ENCODE measurements at regions not wholly inside any gene's neighbourhood (a gene's known extent, or its start where the extent isn't known, plus 50 kb on each side); places are given as distances from the start of the nearest gene placed in this dataset.

DNA sequence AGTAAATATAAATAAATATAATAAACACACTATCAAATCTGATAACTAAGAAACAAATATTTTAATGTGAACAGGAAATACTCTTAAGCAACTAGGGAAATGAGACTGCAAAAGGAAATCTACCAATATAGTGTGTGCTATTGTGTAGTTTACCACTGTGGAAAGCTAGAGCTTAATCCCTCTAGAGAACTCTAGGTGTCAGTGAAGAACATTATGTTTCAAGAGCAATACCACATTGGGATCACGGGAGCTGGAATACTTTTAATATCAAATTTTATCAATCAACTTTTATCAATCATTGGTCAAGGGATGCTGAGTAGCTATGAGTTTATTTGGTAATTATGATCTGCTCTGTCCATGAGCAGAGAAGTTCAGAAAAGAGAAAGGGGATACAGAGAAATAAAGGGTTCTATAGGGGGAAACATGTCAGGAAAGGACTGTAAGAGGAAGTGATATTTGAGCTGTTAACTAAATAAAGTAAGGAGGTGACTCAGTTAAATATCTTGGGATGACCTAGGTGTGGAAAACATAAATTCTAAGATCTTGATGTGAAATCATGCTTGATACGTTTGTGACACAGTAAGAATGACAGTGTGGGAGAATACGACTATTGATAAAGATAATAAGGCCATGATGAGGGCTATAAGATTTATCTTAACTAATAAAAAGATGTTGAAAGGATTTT lies 762.2 kb upstream of the ALCAM start:
- TF ChIP-seq, protein P1, sequence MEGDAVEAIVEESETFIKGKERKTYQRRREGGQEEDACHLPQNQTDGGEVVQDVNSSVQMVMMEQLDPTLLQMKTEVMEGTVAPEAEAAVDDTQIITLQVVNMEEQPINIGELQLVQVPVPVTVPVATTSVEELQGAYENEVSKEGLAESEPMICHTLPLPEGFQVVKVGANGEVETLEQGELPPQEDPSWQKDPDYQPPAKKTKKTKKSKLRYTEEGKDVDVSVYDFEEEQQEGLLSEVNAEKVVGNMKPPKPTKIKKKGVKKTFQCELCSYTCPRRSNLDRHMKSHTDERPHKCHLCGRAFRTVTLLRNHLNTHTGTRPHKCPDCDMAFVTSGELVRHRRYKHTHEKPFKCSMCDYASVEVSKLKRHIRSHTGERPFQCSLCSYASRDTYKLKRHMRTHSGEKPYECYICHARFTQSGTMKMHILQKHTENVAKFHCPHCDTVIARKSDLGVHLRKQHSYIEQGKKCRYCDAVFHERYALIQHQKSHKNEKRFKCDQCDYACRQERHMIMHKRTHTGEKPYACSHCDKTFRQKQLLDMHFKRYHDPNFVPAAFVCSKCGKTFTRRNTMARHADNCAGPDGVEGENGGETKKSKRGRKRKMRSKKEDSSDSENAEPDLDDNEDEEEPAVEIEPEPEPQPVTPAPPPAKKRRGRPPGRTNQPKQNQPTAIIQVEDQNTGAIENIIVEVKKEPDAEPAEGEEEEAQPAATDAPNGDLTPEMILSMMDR (IDR thresholded peaks at IDR 0.05; ENCODE audit: low read depth, low read length, missing control alignments): peak; percentile 16
- DNase-seq (ENCODE audit: extremely low read depth, low read depth): peak; percentile 3
- H3K4me3 ChIP-seq (replicated peaks; ENCODE audit: low read depth, low read length): no peak overlapping the region

DNA sequence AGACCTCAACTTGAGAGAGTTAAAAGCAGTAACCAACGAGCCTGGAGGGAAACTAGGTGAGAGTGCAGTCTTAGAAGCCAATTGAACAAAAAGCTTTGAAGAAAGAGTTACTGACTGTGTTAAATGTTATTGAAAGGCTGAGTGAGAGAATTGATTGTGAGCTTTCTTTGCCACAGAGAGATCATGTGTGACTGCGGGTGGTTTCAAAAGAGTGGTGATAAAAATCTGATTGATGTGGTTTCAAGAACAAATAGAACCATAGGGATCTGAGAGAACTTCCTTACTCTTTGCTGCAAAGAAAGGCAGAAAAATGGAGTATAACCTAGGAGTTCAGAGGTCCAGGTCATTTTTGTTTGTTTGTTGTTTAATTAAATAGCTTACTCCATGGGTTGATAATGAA lies 759.9 kb upstream of the ALCAM start:
- H3K4me3 ChIP-seq (replicated peaks; ENCODE audit: low read depth, low read length): no peak overlapping the region
- TF ChIP-seq, protein P1 (IDR thresholded peaks at IDR 0.05; ENCODE audit: low read depth, low read length, missing control alignments): no peak
- no peak for DNase-seq (ENCODE audit: extremely low read depth, low read depth)

DNA sequence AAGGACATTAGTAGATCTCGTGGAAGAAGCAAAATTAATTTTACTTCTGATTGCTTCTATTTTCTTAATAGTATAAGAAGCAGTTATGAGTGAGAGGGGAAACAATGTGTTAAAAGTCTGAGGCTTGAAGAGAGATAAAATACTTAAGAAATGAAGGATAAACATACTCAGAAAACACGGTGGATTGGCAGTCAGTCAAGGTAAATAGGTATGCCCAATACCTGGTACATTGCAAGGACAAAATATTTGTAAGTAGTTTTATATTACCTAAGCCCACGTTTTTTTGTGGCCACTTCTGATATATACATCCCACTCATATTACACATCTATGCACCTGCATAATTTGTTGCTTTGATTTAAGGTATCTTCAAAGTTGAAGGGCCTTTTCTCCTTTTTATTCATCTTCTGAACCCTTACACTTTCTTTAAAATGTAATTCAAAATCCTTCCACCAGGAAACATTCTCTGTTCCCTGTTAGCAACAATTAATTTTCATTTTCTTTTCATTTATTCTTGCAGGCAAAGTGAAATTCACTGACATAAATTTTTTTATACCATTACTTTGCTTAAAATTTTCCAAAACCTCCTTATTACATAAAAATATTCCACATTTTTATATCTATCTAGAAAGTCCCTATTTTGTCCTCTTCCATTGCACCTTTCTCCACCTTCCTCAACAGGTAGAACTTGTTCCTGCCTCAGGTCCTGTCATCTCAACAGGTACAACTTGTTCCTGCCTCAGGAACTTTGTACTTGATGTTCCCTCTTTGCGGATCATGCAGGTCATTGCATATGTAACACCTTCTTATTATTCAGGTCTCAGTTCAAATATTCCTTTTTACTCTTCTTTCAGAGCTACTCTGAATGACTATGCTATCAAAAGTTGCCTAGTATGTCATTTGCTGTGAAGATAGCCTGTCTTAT lies 755.7 kb upstream of the ALCAM start:
- TF ChIP-seq, protein P1 (IDR thresholded peaks at IDR 0.05; ENCODE audit: low read depth, low read length, missing control alignments): no peak

DNA sequence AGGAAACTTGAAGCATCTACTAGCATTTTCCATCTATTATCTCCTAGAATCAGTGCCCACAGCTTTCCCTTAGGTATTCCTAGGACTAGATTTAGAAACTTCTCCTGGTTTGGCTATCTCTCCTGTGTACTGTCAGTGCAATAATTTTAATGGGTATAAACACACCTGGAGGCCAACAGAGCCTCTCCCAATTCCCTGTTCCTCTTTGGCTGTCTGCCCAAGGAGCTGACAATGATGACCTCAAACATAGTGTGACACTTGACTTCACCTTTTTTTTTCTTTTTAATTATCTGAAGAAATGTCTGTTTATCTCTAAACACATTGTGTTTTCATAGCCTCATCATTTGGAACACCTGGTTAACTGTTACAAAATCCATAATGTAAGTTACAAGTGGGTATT lies 754.5 kb upstream of the ALCAM start:
- TF ChIP-seq, protein P1 (IDR thresholded peaks at IDR 0.05; ENCODE audit: low read depth, low read length, missing control alignments): no peak
- DNase-seq (ENCODE audit: extremely low read depth, low read depth): no peak
- no peak overlapping the region for H3K4me3 ChIP-seq (replicated peaks; ENCODE audit: low read depth, low read length)

More for the DNA sequence above, 755.7 kb upstream of the ALCAM start:
- H3K4me3 ChIP-seq (replicated peaks; ENCODE audit: low read depth, low read length): no peak overlapping the region
- no peak for DNase-seq (ENCODE audit: extremely low read depth, low read depth)

DNA sequence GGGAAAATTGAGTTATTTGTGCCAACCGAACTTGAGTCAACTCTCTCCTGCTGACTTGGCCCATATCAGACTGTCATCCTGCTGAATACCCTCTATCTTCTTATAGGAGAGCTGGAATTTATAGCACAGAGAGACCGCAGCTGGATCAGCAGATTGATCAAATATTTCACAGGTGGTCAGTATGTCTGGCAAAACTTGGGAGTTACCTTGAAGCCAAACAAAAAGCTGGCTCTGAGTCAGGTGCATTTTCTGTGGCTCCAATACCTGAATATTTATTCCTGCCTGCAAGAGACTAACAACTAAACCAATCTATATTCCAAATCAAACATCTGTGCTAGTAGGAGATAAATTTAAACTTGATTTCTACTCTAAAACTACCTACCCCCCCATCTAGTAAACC lies 752.1 kb upstream of the ALCAM start:
- no peak overlapping the region for H3K4me3 ChIP-seq (replicated peaks; ENCODE audit: low read depth, low read length)
- DNase-seq (ENCODE audit: extremely low read depth, low read depth): no peak
- TF ChIP-seq, protein P1 (IDR thresholded peaks at IDR 0.05; ENCODE audit: low read depth, low read length, missing control alignments): no peak

DNA sequence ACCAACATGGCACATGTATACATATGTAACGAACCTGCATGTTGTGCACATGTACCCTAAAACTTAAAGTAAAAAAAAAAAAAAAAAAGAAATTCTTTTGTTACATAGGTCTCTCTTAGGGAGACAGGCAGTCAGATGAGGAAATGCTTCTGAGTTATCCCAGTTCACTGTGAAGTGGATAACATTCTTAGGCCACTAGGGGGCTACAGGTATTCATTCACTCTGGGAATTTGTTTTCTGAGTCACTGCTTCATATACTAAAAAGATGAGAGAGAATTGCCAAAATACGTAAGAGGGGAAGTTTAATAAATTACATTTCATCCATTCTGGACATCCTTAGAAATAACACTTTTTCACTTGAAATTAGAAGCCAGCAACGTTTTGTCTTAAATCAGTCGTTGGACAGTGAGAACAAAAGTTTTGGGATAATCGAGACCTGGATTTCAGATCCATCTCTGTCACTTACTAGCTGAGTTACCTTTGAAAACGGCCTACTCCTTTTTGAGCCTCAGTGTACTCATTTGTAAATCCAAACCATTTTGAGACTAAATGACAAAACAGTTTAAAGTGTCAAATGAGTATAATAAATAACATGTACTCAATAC lies 738.4 kb upstream of the ALCAM start:
- peak; percentile 37 for DNase-seq (ENCODE audit: extremely low read depth, low read depth)
- TF ChIP-seq, protein P1 (IDR thresholded peaks at IDR 0.05; ENCODE audit: low read depth, low read length, missing control alignments): peak; percentile 60
- no peak overlapping the region for H3K4me3 ChIP-seq (replicated peaks; ENCODE audit: low read depth, low read length)

Data from HFF-Myc (cell line).